ENCODE measurements at regions not wholly inside any gene's neighbourhood (a gene's known extent, or its start where the extent isn't known, plus 50 kb on each side); places are given as distances from the start of the nearest gene placed in this dataset.

- TF ChIP-seq POLR2AphosphoS5 (IDR thresholded peaks at IDR 0.05) (no peak), CTCF (IDR thresholded peaks at IDR 0.05) (no peak), POLR2A (IDR thresholded peaks at IDR 0.05) (no peak)
Measured at GRCh38 chr13:40362502-40362901, 303.9 kb downstream of the FOXO1 start.
